ENCODE measurements at regions not wholly inside any gene's neighbourhood (a gene's known extent, or its start where the extent isn't known, plus 50 kb on each side); places are given as distances from the start of the nearest gene placed in this dataset.

DNA sequence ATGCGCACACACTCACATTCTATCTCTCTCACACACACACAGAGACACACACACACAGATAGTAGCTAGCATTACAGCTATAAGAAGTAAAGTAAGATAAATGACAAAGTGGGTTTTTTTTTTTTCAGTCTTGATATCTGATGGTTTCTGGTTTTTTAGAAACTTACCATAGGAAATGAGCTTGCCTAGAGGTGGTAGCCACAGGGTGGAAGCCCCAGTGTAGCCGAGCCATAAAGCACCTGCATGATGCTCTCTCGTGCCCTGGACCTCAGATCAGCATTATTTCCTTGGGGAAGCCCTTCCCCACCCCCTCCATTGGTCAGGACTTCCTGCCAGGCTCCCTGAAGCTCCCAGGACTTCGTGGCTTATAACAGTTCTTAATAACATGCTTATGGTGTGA, 264.3 kb upstream of the C16orf82 start:
- TF ChIP-seq, protein P1, sequence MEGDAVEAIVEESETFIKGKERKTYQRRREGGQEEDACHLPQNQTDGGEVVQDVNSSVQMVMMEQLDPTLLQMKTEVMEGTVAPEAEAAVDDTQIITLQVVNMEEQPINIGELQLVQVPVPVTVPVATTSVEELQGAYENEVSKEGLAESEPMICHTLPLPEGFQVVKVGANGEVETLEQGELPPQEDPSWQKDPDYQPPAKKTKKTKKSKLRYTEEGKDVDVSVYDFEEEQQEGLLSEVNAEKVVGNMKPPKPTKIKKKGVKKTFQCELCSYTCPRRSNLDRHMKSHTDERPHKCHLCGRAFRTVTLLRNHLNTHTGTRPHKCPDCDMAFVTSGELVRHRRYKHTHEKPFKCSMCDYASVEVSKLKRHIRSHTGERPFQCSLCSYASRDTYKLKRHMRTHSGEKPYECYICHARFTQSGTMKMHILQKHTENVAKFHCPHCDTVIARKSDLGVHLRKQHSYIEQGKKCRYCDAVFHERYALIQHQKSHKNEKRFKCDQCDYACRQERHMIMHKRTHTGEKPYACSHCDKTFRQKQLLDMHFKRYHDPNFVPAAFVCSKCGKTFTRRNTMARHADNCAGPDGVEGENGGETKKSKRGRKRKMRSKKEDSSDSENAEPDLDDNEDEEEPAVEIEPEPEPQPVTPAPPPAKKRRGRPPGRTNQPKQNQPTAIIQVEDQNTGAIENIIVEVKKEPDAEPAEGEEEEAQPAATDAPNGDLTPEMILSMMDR (IDR thresholded peaks at IDR 0.05; ENCODE audit: low read length), result no peak
- TF ChIP-seq EZH2 (IDR thresholded peaks at IDR 0.05; ENCODE audit: borderline replicate concordance, low read length), result no peak
